ENCODE measurements at regions not wholly inside any gene's neighbourhood (a gene's known extent, or its start where the extent isn't known, plus 50 kb on each side); places are given as distances from the start of the nearest gene placed in this dataset.

- TF ChIP-seq CREB5 (CRISPR knock-in tag; IDR thresholded peaks at IDR 0.05; ENCODE audit: low read depth): no peak
- no peak for TF ChIP-seq CSDC2 (CRISPR knock-in tag; IDR thresholded peaks at IDR 0.05)
- no peak for TF ChIP-seq PPARA (CRISPR knock-in tag; IDR thresholded peaks at IDR 0.05; ENCODE audit: borderline replicate concordance)
- TF ChIP-seq CSRNP3 (CRISPR knock-in tag; IDR thresholded peaks at IDR 0.05): no peak
- no peak for TF ChIP-seq TCF4 (CRISPR knock-in tag; IDR thresholded peaks at IDR 0.05; ENCODE audit: borderline replicate concordance)
- TF ChIP-seq ZFP30 (CRISPR knock-in tag; IDR thresholded peaks at IDR 0.05): no peak
These were observed 213.4 kb upstream of the CDC14C start (continued) for GRCh38 chr7:48710995-48711394.

GRCh38 chr7:48718731-48719378 lies 205.5 kb upstream of the CDC14C start:
- TF ChIP-seq ISL1 (CRISPR knock-in tag; IDR thresholded peaks at IDR 0.05): no peak
- TF ChIP-seq PPARA (CRISPR knock-in tag; IDR thresholded peaks at IDR 0.05; ENCODE audit: borderline replicate concordance): no peak
- TF ChIP-seq GLIS3 (CRISPR knock-in tag; IDR thresholded peaks at IDR 0.05): no peak
- no peak for TF ChIP-seq OSR1 (CRISPR knock-in tag; IDR thresholded peaks at IDR 0.05)
- no peak for TF ChIP-seq ZNF8 (CRISPR knock-in tag; IDR thresholded peaks at IDR 0.05)
- TF ChIP-seq BACH2 (CRISPR knock-in tag; IDR thresholded peaks at IDR 0.05; ENCODE audit: borderline replicate concordance): no peak
- TF ChIP-seq TCF4 (CRISPR knock-in tag; IDR thresholded peaks at IDR 0.05; ENCODE audit: borderline replicate concordance): no peak
- no peak for TF ChIP-seq POU6F1 (CRISPR knock-in tag; IDR thresholded peaks at IDR 0.05; ENCODE audit: borderline replicate concordance, low read depth)
- TF ChIP-seq PATZ1 (CRISPR knock-in tag; IDR thresholded peaks at IDR 0.05; ENCODE audit: borderline replicate concordance): no peak
- TF ChIP-seq ZNF565 (CRISPR knock-in tag; conservative IDR thresholded peaks at IDR 0.05; ENCODE audit: low read depth): no peak
- TF ChIP-seq CREB5 (CRISPR knock-in tag; IDR thresholded peaks at IDR 0.05; ENCODE audit: low read depth): no peak
- TF ChIP-seq TOX (CRISPR knock-in tag; IDR thresholded peaks at IDR 0.05; ENCODE audit: borderline replicate concordance): no peak
- TF ChIP-seq ZNF70 (CRISPR knock-in tag; IDR thresholded peaks at IDR 0.05): no peak
- TF ChIP-seq ARNTL (CRISPR knock-in tag; IDR thresholded peaks at IDR 0.05; ENCODE audit: borderline replicate concordance, low read depth): no peak
- TF ChIP-seq ZC3H10 (CRISPR knock-in tag; IDR thresholded peaks at IDR 0.05): no peak
- no peak for ATAC-seq

- TF ChIP-seq ZFP30 (CRISPR knock-in tag; IDR thresholded peaks at IDR 0.05): no peak
- TF ChIP-seq POU6F1 (CRISPR knock-in tag; IDR thresholded peaks at IDR 0.05; ENCODE audit: borderline replicate concordance, low read depth): no peak
- TF ChIP-seq PATZ1 (CRISPR knock-in tag; IDR thresholded peaks at IDR 0.05; ENCODE audit: borderline replicate concordance): no peak
- TF ChIP-seq TSHZ2 (CRISPR knock-in tag; IDR thresholded peaks at IDR 0.05): no peak
- TF ChIP-seq ZNF70 (CRISPR knock-in tag; IDR thresholded peaks at IDR 0.05): no peak
- ATAC-seq: no peak
These were observed 195.5 kb upstream of the CDC14C start for GRCh38 chr7:48728799-48729198.

Data from SK-N-SH treated with all-trans-retinoic acid at 6 μM for 48 hours (cell line).